Activated T-helper 1 cell treated with anti-CD3 and anti-CD28 coated beads, Interleukin-2, amount 50 U/mL, for 16 hours (primary cell): ENCODE measurements at regions not wholly inside any gene's neighbourhood (a gene's known extent, or its start where the extent isn't known, plus 50 kb on each side); places are given as distances from the start of the nearest gene placed in this dataset.
"Not testable (repeated sequence)": the region's sequence is repeated elsewhere in the genome, so short reads cannot be mapped to it uniquely, and the experiment has no call there.

Experiments used
- DNase-seq, 2 donors: peaks; one replicate each; pipeline ENCODE4 v3.0.0-alpha.2; 2020; ENCODE audit warnings: low read depth in 1 of 2, low spot score in 1 of 2

- no peak for DNase-seq
Measured at GRCh38 chr2:39487398-39488250, 50.5 kb upstream of the MAP4K3 start.

GRCh38 chr2:39488450-39488849 lies 51.4 kb upstream of the MAP4K3 start:
- DNase-seq: no peak

- DNase-seq: no peak
Measured at GRCh38 chr2:39490586-39490985, 53.5 kb upstream of the MAP4K3 start.

- no peak for DNase-seq
Measured at GRCh38 chr2:39491653-39492052, 54.6 kb upstream of the MAP4K3 start.

- DNase-seq: no peak
Measured at GRCh38 chr2:39492095-39492590, 55.1 kb upstream of the MAP4K3 start.

GRCh38 chr2:39492716-39493115 lies 55.6 kb upstream of the MAP4K3 start:
- DNase-seq: no peak

GRCh38 chr2:39494784-39495251 lies 57.7 kb upstream of the MAP4K3 start:
- DNase-seq: no peak

GRCh38 chr2:39497082-39497801 lies 60.2 kb upstream of the MAP4K3 start:
- DNase-seq: no peak

GRCh38 chr2:39498176-39498575 lies 61.1 kb upstream of the MAP4K3 start:
- not testable (repeated sequence) for DNase-seq

GRCh38 chr2:39498786-39499185 lies 61.7 kb upstream of the MAP4K3 start:
- DNase-seq: no peak

- DNase-seq: no peak
Measured at GRCh38 chr2:39499336-39499735, 62.3 kb upstream of the MAP4K3 start.

- no peak for DNase-seq
Measured at GRCh38 chr2:39501412-39501811, 64.3 kb upstream of the MAP4K3 start.

- no peak for DNase-seq
Measured at GRCh38 chr2:39503277-39503676, 66.2 kb upstream of the MAP4K3 start.

GRCh38 chr2:39504790-39505335 lies 67.8 kb upstream of the MAP4K3 start:
- no peak for DNase-seq

GRCh38 chr2:39506215-39506614 lies 69.1 kb upstream of the MAP4K3 start:
- DNase-seq: no peak

- DNase-seq: no peak
Measured at GRCh38 chr2:39508198-39508597, 71.1 kb upstream of the MAP4K3 start.

GRCh38 chr2:39510140-39510539 lies 73.1 kb upstream of the MAP4K3 start:
- no peak for DNase-seq

- no peak for DNase-seq
Measured at GRCh38 chr2:39511219-39511604, 74.1 kb upstream of the MAP4K3 start.

- DNase-seq: no peak
Measured at GRCh38 chr2:39511605-39512433, 74.7 kb upstream of the MAP4K3 start.

- DNase-seq: no peak
Measured at GRCh38 chr2:39512434-39512935, 75.4 kb upstream of the MAP4K3 start.

- no peak for DNase-seq
Measured at GRCh38 chr2:39512941-39513340, 75.9 kb upstream of the MAP4K3 start.
